Caco-2 (cell line): ENCODE measurements at regions not wholly inside any gene's neighbourhood (a gene's known extent, or its start where the extent isn't known, plus 50 kb on each side); places are given as distances from the start of the nearest gene placed in this dataset.
A peak's percentile ranks its signal among the peaks of the same experiment; 100 is the strongest.

Source experiments
- BruUV-seq: library from RNA; stranded (reverse); fragments of 400-500 nt; replicated peaks from 2 replicates; lab custom pipeline; 2021; lab: Mats Ljungman, UMichigan
- CTCF ChIA-PET: fragments of 300-600 bp; sonication (Branson Sonifier 250); formaldehyde crosslinking; loops from one replicate; lab custom pipeline; 2022; ENCODE audit warnings: antibody characterized with exemption; lab: Charles Lee
- POLR2A ChIA-PET: fragments of 300-600 bp; sonication (Branson Sonifier 250); formaldehyde crosslinking; loops from one replicate; lab custom pipeline; 2022; ENCODE audit warnings: antibody characterized with exemption; lab: Charles Lee
- DNase-seq, 2 experiments: peaks; one replicate each; pipeline versions ENCODE4 v3.0.0 to v3.0.0-alpha.2; 2020 to 2022
- H3K27me3 ChIP-seq: replicated peaks from 2 replicates; pipeline ENCODE4 v1.6.0; 2011; ENCODE audit warnings: low read length; ENCODE audit not compliant: control insufficient read depth, insufficient read depth
- H3K36me3 ChIP-seq: 2 replicates; pipeline ENCODE4 v1.5.1; 2011; ENCODE audit warnings: low read length; ENCODE audit not compliant: control insufficient read depth, insufficient read depth
- H3K4me1 ChIP-seq: fragments of 250-450 bp; sonication (Bioruptor Pico); 2 replicates; pipeline ENCODE4 v1.5.1; 2020; ENCODE audit warnings: mild to moderate bottlenecking
- H3K4me3 ChIP-seq: 2 replicates; pipeline ENCODE4 v1.5.1; 2011; ENCODE audit warnings: low read depth, mild to moderate bottlenecking, control low read depth, low read length
- H3K9me3 ChIP-seq: fragments of 250-450 bp; sonication (Bioruptor Pico); 2 replicates; pipeline ENCODE4 v1.5.1; 2020; ENCODE audit warnings: mild to moderate bottlenecking, moderate library complexity
- H3K27ac Mint-ChIP-seq: one replicate; pipeline ENCODE4 v1.8.0; 2022; ENCODE audit warnings: mixed read lengths; ENCODE audit not compliant: unreplicated experiment
- H3K27me3 Mint-ChIP-seq: one replicate; pipeline ENCODE4 v1.8.0; 2022; ENCODE audit warnings: mixed read lengths; ENCODE audit not compliant: insufficient read depth, unreplicated experiment
- H3K36me3 Mint-ChIP-seq: one replicate; pipeline ENCODE4 v1.8.0; 2022; ENCODE audit warnings: mild to moderate bottlenecking, mixed read lengths; ENCODE audit not compliant: insufficient read depth, unreplicated experiment
- H3K4me1 Mint-ChIP-seq: one replicate; pipeline ENCODE4 v1.8.0; 2022; ENCODE audit warnings: low read depth, mixed read lengths; ENCODE audit not compliant: unreplicated experiment
- H3K4me3 Mint-ChIP-seq: one replicate; pipeline ENCODE4 v1.8.0; 2022; ENCODE audit warnings: mild to moderate bottlenecking, moderate library complexity, mixed read lengths; ENCODE audit not compliant: unreplicated experiment
- H3K9me3 Mint-ChIP-seq: one replicate; pipeline ENCODE4 v1.8.0; 2022; ENCODE audit warnings: mixed read lengths; ENCODE audit not compliant: unreplicated experiment
- CTCF ChIP-seq, 2 experiments: fragments of 200-600 bp in 1 of 2; IDR thresholded peaks; 1 replicate in 1 of 2; 2 replicates in 1 of 2; pipeline versions ENCODE4 v1.5.1 to v1.8.0; 2011 to 2022; ENCODE audit warnings: antibody characterized with exemption in 1 of 2, control low read depth in 1 of 2, inconsistent platforms in 1 of 2, low read depth in 1 of 2, low read length in 1 of 2, mild to moderate bottlenecking in 1 of 2, moderate library complexity in 1 of 2; ENCODE audit not compliant: insufficient read depth in 1 of 2, severe bottlenecking in 1 of 2, unreplicated experiment in 1 of 2
- intact Hi-C: fragments of 100-400 bp; cut with micrococcal nuclease; formaldehyde crosslinking; loops from one replicate; pipeline ENCODE4 v1.10.0; 2022; ENCODE audit not compliant: unreplicated experiment

- DNase-seq, result no peak
- Mint-ChIP-seq H3K4me3 (no peak overlapping the region), H3K4me1 (no peaks in the 10 kb centered on the region), H3K9me3 (no peaks in the 10 kb centered on the region), H3K36me3 (no peaks in the 10 kb centered on the region), H3K27me3 (no peaks in the 10 kb centered on the region), H3K27ac (no peak overlapping the region)
- Histone ChIP-seq H3K36me3 (no peaks in the 10 kb centered on the region), H3K4me1 (no peaks in the 10 kb centered on the region), H3K9me3 (no peaks in the 10 kb centered on the region), H3K27me3 (no peaks in the 10 kb centered on the region), H3K4me3 (no peak overlapping the region)
- intact Hi-C loops, result no loop called here
- no peak for TF ChIP-seq CTCF (IDR thresholded peaks at IDR 0.05; ENCODE audit: insufficient read depth in 1 of 2, low read depth in 1 of 2, low read length in 1 of 2, severe bottlenecking in 1 of 2, unreplicated experiment in 1 of 2)
- no TSS peak for BruUV-seq
- POLR2A ChIA-PET, result no interaction called here
- CTCF ChIA-PET, result no interaction called here
These were observed 432.2 kb upstream of the ATXN7L3B start for GRCh38 chr12:74105434-74105833.

GRCh38 chr12:74108729-74109128 lies 428.9 kb upstream of the ATXN7L3B start:
- POLR2A ChIA-PET, result no interaction called here
- BruUV-seq, result no TSS peak
- CTCF ChIA-PET, result no interaction called here
- Mint-ChIP-seq H3K9me3 (no peaks in the 10 kb centered on the region), H3K27me3 (no peaks in the 10 kb centered on the region), H3K4me3 (no peak overlapping the region), H3K36me3 (no peaks in the 10 kb centered on the region), H3K27ac (no peak overlapping the region), H3K4me1 (no peaks in the 10 kb centered on the region)
- Histone ChIP-seq H3K4me3 (no peak overlapping the region), H3K36me3 (no peaks in the 10 kb centered on the region), H3K9me3 (no peaks in the 10 kb centered on the region), H3K27me3 (no peaks in the 10 kb centered on the region), H3K4me1 (no peaks in the 10 kb centered on the region)
- DNase-seq, result no peak
- TF ChIP-seq CTCF (IDR thresholded peaks at IDR 0.05; ENCODE audit: insufficient read depth in 1 of 2, low read depth in 1 of 2, low read length in 1 of 2, severe bottlenecking in 1 of 2, unreplicated experiment in 1 of 2), result no peak
- intact Hi-C loops, result no loop called here

- DNase-seq, result peak; percentile 57 to 62
- ChIA-PET CTCF (interaction anchor here (0.9 to 1.0 kb wide), 2 partner anchors 205 to 304 kb away, joined by 3 to 5 read pairs; no protein-coding TSS in a partner anchor), POLR2A (no interaction called here)
- Histone ChIP-seq H3K27me3 (no peaks in the 10 kb centered on the region), H3K4me3 (no peak overlapping the region), H3K4me1 (no peaks in the 10 kb centered on the region), H3K36me3 (no peaks in the 10 kb centered on the region), H3K9me3 (no peaks in the 10 kb centered on the region)
- no peaks in the 10 kb centered on the region for H3K36me3 Mint-ChIP-seq
- no peak overlapping the region for H3K4me3 Mint-ChIP-seq
- intact Hi-C loops, result loop anchor here (1.0 to 5.0 kb wide), 8 partner anchors 91 to 535 kb away; partner anchors contain the start of gene ATXN7L3B
- H3K27ac Mint-ChIP-seq, result no peak overlapping the region
- TF ChIP-seq CTCF (IDR thresholded peaks at IDR 0.05; ENCODE audit: insufficient read depth in 1 of 2, low read depth in 1 of 2, low read length in 1 of 2, severe bottlenecking in 1 of 2, unreplicated experiment in 1 of 2), result peak; percentile 63 to 68
- H3K27me3 Mint-ChIP-seq, result no peaks in the 10 kb centered on the region
- H3K9me3 Mint-ChIP-seq, result no peaks in the 10 kb centered on the region
- no TSS peak for BruUV-seq
- H3K4me1 Mint-ChIP-seq, result no peaks in the 10 kb centered on the region
These were observed 425.8 kb upstream of the ATXN7L3B start for GRCh38 chr12:74111688-74112360.
